ENCODE measurements at regions not wholly inside any gene's neighbourhood (a gene's known extent, or its start where the extent isn't known, plus 50 kb on each side); places are given as distances from the start of the nearest gene placed in this dataset.

DNA sequence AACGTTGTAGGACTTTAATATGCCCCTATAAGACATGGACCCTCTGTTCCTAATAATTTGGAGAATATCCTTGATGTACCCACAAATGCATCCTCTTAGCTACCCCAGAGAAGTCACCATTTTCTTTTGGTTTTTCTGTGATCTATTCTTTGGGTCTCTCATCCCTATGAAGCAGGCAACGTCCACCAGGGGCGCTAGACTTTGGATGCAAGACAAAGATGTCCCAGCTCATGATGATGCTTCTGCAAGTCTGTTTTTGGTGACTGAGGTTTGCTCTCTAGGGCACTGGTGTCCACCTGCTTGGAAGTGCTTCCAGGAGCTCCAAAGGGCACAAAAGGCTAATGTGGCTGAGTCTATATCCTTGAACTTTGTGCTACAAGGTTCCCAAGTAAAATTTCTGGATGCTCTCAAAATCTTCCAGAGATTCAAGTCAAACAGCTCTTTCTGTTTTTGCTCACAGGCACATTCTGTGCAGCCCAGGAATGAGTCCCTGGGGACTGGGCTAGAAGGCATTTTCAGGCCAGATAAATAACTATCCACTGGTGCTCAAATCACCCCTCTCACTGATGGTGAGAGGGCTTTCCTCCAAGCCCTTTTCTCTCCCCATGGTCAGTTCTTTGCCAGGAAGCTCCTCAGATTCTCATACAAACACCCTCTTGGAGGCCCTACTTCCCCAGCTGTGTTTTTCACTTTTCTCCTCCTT, 166.4 kb downstream of the C7orf25 start:
- TF ChIP-seq GATA2 (IDR thresholded peaks at IDR 0.05; ENCODE audit: low read depth, low read length) (no peak), GATA3 (IDR thresholded peaks at IDR 0.05; ENCODE audit: low read depth, low read length) (no peak)

DNA sequence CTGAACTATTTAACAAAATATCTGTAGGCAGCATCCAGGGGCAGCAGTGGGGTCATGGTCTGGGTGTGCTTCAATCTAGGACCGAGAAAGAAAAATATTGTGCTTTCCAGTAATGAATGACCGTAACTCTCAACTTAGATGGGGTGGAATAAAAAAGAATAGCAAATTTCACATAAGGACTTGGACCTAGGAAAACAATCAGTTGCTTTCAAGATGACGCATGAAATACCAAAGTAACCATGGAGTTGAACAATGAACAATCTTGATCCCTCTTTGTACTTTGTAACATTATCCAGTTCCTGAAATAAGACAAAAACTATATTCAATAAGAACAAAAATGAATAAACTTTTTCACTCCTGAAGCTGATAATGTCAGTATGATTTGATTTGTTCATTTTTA, 167.1 kb downstream of the C7orf25 start:
- no peak for TF ChIP-seq GATA2 (IDR thresholded peaks at IDR 0.05; ENCODE audit: low read depth, low read length)
- no peak for TF ChIP-seq GATA3 (IDR thresholded peaks at IDR 0.05; ENCODE audit: low read depth, low read length)

DNA sequence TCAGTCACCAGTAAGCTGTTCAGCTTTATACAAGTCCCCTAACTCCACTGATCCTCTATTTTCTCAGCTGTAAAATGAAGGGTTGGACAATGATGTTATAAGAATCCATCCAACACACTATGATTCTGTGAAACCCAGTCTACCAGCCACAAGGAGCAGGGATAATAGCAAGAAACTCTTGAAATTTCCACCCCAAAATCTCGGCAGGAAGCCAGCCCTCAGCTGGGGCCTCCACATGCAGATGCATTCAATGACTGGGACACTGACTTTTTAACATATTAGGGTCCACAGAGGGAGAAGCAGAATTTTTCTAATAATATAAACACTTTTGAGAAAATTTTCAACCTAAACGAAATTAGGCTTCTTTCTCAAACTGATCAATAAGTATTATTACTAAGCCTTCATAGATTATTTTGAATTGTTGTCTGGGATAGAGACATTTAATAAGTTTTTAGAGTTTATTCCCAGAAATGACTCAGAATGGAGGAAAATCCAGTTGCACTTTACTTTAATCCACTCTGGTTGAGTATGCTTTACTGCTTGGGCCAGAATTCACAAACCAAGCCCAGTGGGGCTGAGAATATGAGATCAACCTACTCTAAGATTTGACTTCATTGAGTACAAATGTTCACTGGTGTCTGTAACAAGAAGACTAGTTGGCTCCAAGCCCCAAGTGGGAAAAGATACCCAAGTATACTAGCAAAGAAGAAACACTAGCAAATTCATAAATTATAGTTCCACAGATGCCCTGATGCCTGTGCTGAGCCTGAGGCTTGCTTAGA, 168.6 kb downstream of the C7orf25 start:
- TF ChIP-seq GATA2 (IDR thresholded peaks at IDR 0.05; ENCODE audit: low read depth, low read length) (no peak), GATA3 (IDR thresholded peaks at IDR 0.05; ENCODE audit: low read depth, low read length) (no peak)

DNA sequence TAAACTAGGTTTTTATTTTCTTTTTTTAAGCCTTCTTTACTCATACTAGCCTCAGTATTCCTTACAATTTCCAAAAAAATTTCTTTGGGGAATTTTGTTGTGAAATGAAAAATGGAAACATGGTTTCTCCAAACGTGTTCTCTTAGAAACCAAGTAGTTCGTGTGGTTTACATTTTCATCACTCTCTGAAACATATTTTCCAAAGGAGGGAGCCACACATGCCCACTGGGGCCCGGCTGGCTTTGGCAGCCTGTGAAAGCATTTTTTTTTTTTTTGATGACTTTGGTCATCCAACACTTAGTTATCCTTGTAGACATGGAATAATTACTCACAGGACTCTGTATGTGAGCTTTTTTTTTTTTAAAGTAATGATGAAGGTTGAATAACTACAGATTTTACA, 169.6 kb downstream of the C7orf25 start:
- no peak for TF ChIP-seq GATA2 (IDR thresholded peaks at IDR 0.05; ENCODE audit: low read depth, low read length)
- TF ChIP-seq GATA3 (IDR thresholded peaks at IDR 0.05; ENCODE audit: low read depth, low read length), result no peak

DNA sequence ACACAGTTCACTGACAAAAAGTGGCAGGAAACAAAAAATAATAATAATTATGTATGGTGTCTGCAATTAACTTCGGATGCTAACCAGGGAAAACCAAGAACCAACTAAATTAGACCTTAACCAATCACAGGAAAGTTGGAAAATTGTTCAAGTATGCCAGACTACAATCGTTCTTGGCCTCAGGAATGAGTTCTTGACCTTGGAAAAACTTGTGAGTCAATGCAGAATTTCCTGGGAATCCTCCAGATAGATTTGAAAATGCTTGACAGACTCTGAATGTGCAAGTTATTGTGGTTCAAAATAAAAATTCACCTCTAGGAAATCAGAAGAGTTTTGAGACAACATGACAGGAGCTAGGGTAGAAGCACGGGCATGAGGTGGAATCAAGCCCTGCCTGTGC, 171.5 kb downstream of the C7orf25 start:
- TF ChIP-seq GATA3 (IDR thresholded peaks at IDR 0.05; ENCODE audit: low read depth, low read length) (no peak), GATA2 (IDR thresholded peaks at IDR 0.05; ENCODE audit: low read depth, low read length) (no peak)

DNA sequence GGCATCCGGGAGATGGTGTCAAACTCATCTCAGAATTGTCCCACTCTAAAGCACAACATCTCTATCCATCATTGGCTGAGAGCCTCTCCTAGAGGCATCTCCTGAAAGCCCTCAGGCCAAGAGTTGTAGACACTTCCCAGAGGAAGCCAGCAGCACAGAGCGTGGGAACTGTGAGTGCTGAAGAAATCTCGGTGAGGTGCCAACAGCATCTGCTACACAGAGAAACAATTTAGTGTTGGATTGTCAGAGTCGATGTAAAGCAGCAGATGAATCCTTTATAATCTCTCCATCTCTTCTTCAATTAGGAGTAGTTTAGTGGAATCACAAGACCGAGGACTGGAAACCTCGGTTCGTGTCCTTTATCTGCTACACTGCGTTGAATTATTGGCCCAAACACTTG, 172.2 kb downstream of the C7orf25 start:
- no peak for TF ChIP-seq GATA2 (IDR thresholded peaks at IDR 0.05; ENCODE audit: low read depth, low read length)
- TF ChIP-seq GATA3 (IDR thresholded peaks at IDR 0.05; ENCODE audit: low read depth, low read length), result no peak

DNA sequence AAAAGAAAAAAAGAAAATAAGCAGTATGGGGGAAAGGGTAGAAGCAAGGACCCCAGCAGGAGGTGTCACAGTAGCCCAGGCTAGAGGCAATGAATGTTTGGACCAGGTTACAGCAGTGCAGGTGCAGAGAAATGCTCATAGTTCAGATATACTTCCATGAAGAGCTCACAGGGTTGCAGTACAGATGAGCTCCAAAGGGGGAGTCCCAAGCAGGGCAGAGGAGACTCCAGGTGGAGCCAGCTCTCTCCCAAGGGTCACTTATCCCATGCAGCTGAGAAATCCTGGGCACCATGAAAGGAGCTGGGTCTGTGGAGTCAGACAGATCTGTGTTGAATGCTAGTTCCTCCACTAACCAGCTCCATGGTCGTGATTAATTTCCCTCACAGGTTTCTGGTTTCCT, 174.9 kb downstream of the C7orf25 start:
- no peak for TF ChIP-seq GATA3 (IDR thresholded peaks at IDR 0.05; ENCODE audit: low read depth, low read length)
- no peak for TF ChIP-seq GATA2 (IDR thresholded peaks at IDR 0.05; ENCODE audit: low read depth, low read length)

DNA sequence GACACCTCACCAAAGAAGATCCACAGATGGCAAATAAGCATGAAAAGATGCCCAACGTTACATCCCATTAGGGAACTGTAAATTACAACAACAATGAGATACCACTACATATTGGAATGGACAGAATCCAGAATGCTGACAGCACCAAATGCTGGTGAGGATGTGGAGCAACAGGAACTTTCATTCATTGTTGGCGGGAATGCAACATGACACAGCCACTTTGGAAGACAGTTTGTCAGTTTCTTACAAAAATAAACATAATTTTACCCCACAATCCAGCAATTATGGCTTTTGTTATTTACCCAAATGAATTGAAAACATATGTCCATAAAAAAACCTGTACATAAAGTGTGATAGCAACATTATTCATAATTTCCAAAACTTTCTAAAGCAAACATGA, 176.8 kb downstream of the C7orf25 start:
- TF ChIP-seq GATA2 (IDR thresholded peaks at IDR 0.05; ENCODE audit: low read depth, low read length) (no peak), GATA3 (IDR thresholded peaks at IDR 0.05; ENCODE audit: low read depth, low read length) (no peak)

DNA sequence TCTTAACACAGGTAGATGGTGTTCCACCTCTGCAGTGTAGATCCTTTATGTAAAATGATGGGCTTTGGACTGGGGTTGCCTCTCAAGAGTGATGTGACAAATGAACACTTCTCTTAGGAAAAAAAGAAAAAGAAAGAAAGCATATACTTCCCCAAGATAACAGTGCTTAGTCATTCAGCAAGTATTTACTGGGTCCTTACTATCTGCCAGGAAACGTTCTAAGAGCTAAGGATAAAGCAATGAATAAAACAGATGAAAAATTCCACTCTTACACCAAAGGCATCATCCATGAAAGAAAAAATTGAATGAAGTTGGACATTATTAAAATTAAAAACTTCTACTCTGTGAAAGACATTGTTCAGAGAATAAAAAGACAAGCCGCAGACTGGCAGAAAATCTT, 177.3 kb downstream of the C7orf25 start:
- TF ChIP-seq GATA3 (IDR thresholded peaks at IDR 0.05; ENCODE audit: low read depth, low read length), result no peak
- no peak for TF ChIP-seq GATA2 (IDR thresholded peaks at IDR 0.05; ENCODE audit: low read depth, low read length)

DNA sequence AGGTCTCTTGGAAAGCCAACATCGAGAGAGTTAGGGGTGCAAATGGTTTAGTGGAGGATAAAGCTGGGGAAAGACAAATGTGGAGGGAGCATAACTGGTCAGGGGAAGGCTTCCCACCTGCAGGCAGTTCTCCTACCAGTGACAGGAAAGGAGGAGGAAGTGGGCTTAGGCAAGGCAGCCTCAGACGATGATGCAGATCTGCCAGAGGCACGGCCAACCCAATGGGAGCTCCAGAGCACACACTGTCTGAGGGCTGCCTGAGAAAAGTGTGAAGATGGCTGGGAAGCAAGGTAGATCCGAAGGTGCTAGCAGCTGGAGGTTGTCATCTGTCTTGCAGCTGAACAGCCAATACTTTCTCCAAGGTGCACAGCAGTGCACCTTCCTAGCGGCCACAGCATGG, 178.8 kb downstream of the C7orf25 start:
- no peak for TF ChIP-seq GATA2 (IDR thresholded peaks at IDR 0.05; ENCODE audit: low read depth, low read length)
- TF ChIP-seq GATA3 (IDR thresholded peaks at IDR 0.05; ENCODE audit: low read depth, low read length), result no peak

DNA sequence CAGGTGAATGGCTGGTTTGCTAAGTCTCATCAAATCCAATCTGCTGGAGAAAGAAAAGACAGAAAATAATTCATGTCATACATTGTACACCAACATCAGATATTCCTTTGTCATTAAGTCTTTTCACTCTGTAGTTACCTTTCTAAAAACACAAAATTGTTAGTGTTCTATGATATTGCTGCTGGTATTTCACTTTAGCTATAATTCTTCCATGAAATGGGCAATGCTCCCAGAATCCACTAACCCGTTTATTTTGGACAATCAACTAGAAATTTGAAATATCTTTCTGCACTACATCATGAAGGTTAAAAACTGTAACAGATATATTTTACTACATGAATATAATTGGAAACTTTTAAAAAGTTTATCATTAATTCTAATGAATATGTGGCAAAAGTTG, 181.3 kb downstream of the C7orf25 start:
- TF ChIP-seq GATA3 (IDR thresholded peaks at IDR 0.05; ENCODE audit: low read depth, low read length), result no peak
- TF ChIP-seq GATA2 (IDR thresholded peaks at IDR 0.05; ENCODE audit: low read depth, low read length), result no peak

DNA sequence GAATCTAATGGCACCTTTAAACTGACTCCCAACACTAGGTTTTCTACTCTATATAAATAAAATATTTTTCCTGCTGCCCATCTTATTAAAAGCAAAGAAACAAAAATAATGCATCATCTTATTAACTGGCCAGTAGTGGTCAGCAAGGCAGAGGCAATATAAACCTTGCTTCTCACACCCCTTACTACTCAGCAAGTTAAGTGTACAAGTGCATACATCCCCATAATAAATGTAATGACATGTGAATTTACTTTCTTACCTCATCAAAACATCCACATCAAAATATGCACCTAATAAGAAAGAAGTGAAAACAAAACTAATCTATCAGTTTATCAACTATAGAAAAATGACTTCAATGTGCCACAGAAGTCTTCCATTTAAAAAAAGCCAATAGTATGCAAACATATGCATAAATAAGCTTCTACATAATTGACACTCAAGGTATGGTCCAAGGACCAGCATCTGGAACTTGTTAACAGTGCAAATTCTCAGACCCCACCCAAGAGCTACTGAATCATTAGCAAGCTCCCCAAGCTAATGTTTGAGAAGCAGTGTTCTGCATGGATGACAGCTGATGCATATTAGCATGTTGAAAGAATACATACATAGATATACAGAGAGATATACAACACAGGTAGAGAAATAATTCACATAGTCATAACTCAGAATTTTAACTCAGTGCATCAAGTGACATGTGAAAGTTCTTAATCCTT, 182.7 kb downstream of the C7orf25 start:
- TF ChIP-seq GATA2 (IDR thresholded peaks at IDR 0.05; ENCODE audit: low read depth, low read length) (no peak), GATA3 (IDR thresholded peaks at IDR 0.05; ENCODE audit: low read depth, low read length) (no peak)

DNA sequence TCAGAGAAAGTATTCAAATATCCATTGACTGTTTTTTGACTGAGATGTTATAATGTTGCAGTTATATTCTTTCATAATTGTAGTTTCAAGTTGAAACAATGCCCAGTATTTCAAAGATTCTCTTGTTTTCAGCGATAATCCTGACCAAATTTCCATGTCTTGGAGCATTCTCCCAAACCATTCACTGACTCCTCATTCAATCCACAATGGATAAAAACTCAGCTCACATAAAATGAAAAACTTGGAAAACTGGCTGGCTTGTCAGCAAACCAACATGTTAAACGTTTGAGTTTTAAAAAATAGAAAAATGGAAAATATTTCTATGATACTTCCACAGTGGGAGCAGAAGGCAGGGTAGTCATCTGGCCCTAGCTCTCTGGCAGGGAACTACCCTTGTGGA, 184.4 kb downstream of the C7orf25 start:
- TF ChIP-seq GATA2 (IDR thresholded peaks at IDR 0.05; ENCODE audit: low read depth, low read length) (no peak), GATA3 (IDR thresholded peaks at IDR 0.05; ENCODE audit: low read depth, low read length) (no peak)

DNA sequence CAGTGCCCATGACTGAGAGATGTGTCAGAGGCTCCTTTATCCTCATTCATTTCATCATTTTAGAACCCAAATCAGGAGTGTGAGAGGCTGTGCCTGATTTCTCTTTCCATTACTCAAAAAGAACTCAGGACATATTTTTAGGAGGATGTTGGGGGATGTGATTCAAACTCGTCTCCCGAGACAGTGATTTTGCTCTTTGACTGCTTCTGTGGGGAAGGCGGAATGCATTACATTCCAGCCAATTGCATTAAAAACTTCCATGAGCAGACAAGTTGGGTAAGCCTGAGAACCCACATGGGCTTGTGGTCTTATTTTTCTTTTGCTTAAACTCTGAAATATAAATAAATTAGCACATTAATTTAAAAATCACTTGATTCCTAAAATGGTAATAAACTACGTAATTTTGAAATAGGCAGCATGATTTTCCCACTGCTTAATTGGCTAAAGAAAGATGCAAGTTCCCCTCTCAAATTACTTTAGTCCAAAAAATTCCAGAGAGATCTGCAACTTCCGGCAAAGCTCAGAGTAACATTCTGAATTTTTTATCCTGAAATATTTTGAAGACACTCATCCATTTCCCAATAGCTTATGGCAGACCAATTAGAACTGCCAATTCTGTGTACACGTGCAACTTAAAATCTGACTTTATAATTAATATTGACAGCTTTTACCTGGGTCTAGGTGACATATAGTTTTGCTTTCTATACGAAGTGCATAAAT, 185.6 kb downstream of the C7orf25 start:
- TF ChIP-seq GATA2 (IDR thresholded peaks at IDR 0.05; ENCODE audit: low read depth, low read length), result no peak
- TF ChIP-seq GATA3 (IDR thresholded peaks at IDR 0.05; ENCODE audit: low read depth, low read length), result no peak

Measured in SH-SY5Y (cell line).